Nucleus accumbens (tissue), 56 donors: ENCODE measurements at regions not wholly inside any gene's neighbourhood (a gene's known extent, or its start where the extent isn't known, plus 50 kb on each side); places are given as distances from the start of the nearest gene placed in this dataset.
A peak's percentile ranks its signal among the peaks of the same experiment; 100 is the strongest.

ENCODE experiments used
- DNase-seq, 56 donors: peaks; one replicate each; lab custom pipeline; 2025; lab: John Stamatoyannopoulos, UW

- peak in 4 of 56 donors; percentile 1 to 19 (median 6) for DNase-seq
Observed at GRCh38 chr11:26134481-26135355, 197.2 kb upstream of the ANO3 start.

- DNase-seq = no peak
Observed at GRCh38 chr11:26137651-26138050, 194.3 kb upstream of the ANO3 start.

GRCh38 chr11:26142891-26143290, 189.0 kb upstream of the ANO3 start:
- DNase-seq = no peak

DNA sequence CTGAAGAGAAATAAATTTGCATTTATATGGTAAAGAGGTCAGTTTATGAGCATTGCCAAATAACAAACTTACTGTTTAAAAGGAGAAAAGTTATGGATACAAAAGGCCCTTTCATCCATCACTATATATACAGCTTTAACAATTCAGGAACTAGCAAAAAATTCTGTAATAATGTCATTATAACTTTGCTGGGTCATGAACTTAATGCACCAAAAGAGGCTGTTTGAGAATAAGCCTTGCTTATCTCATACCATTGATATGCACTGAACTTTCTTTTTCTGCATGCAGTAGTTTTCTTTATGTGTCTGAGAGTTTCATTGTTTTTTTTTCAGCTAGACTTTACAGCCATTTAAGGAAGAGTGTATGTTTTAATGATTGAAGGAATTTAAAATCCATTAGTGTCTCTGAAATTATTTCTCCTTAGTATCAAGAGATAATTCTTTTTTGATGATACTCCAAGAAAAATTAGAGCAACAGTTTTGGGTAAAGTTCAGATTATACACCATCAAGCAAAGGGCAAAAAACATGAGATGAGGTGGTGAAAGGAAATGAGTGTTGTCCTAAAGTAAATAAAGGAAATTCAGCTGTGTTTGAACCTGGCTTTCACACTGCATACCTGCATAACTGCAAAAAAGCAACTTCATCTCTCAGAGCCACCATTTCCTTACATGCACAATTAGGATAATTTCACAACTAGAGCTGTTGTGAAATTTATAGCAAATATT, 188.2 kb upstream of the ANO3 start:
- no peak for DNase-seq

GRCh38 chr11:26144291-26144690, 187.6 kb upstream of the ANO3 start:
- no peak for DNase-seq

GRCh38 chr11:26144911-26145310, 187.0 kb upstream of the ANO3 start:
- DNase-seq = no peak

DNA sequence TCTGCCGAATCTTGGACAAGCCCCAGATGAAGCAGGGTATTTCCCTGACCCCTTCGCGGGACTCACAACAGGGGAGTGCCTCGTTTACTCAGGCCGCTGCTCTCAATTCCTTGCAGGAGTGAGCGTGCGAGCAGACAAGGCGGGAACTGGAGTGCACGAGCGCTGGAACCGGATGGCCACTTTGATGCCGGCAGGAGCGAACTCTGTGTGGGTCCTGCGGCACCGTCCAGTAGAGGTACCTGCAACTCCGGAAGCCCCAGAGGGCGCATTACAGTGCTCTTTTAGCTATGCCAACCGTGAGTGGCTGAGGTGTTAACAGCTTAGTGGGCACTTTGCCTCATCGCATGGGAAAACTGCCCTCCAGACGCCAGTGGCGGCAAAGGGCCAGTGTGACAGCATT, 182.3 kb upstream of the ANO3 start:
- DNase-seq = no peak

- DNase-seq = no peak
Observed at GRCh38 chr11:26150031-26150430, 181.9 kb upstream of the ANO3 start.

DNA sequence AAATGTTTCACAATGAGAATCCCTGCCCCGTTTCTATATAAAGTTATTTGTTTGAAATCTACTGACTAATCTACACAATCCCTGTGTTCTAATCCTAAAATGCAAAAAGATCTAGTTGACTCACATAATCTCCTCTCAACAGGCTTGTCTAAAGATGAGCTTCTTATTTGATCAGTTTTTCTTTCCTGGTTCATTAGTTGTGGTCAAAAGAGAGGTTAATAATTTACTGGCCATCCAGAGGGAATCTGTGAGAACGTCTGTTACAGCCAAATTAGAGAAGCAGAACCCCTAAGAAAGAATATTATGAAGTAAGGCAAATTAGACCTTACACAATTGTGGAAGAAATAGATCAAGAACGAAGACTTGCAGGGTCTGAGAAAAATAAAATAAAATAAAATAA, 173.7 kb upstream of the ANO3 start:
- no peak for DNase-seq

DNA sequence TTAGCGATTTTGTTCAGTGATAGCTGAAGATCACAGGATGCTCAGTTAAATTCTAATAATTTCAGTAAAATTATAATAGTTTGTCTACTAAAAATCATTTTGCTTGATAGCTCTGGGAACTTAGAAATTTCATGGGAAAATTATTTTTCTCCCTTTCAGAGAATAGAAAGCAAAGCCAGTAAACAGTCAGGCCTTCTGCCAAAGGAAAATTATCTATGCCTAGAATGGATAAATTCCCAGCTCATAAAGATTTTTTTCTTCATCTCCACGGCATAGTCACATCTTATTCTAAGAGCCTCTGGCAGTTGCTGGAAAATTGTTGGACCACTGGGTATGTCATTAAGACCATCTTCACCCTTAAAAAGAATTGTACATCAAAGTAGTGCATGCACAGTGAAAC, 169.6 kb upstream of the ANO3 start:
- DNase-seq = no peak

DNA sequence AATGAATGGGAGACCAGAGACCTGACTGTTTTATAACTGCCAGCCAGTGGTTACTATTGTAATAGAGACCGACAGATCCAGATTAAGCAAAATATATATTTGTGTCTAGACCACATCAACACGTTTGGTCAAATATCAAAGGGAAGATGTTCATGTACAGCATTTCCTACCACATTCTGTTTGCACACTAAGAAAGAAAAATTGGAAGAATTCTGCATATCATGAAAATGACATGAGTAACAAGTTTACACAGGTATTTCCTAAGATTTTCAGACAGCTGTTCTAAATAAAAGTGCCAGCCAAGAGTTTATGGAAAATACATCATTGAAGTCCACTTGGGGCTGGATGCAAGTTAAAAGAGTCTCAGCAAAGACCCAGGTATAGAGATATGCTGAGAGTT, 145.5 kb upstream of the ANO3 start:
- DNase-seq = no peak

- no peak for DNase-seq
Observed at GRCh38 chr11:26187639-26188038, 144.3 kb upstream of the ANO3 start.

- no peak for DNase-seq
Observed at GRCh38 chr11:26188554-26188953, 143.4 kb upstream of the ANO3 start.

- no peak for DNase-seq
Observed at GRCh38 chr11:26191193-26191592, 140.7 kb upstream of the ANO3 start.

DNA sequence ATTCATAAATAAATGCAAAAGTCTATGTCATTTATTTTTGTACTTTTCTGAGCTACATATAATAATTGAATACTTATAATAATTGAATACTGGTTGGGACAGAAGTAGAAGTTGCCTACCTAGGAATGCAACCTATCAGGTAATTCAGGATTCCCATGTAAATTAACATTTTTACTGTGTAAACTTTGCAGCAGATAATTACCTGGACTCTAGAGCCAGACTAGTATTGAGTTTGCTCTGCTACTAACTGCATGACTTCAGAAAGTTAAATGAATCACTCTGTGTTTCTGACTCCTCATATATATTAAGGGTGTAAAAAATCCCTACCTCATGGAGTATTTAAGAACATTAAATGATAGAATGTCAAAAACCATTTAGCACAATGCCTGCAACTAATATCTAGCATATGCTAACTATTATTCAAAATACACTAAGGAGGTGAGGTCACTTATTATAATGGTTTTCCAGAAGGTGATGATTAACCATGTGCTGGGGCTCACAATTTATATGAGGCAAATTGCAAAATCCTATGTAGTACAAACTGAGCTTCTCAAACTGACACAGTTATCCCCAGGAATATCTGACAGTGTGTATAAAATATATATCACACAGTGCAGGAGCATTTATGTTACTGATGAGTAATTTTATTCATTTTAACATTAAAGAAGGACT, 138.1 kb upstream of the ANO3 start:
- no peak for DNase-seq

- no peak for DNase-seq
Observed at GRCh38 chr11:26194881-26195280, 137.0 kb upstream of the ANO3 start.

DNA sequence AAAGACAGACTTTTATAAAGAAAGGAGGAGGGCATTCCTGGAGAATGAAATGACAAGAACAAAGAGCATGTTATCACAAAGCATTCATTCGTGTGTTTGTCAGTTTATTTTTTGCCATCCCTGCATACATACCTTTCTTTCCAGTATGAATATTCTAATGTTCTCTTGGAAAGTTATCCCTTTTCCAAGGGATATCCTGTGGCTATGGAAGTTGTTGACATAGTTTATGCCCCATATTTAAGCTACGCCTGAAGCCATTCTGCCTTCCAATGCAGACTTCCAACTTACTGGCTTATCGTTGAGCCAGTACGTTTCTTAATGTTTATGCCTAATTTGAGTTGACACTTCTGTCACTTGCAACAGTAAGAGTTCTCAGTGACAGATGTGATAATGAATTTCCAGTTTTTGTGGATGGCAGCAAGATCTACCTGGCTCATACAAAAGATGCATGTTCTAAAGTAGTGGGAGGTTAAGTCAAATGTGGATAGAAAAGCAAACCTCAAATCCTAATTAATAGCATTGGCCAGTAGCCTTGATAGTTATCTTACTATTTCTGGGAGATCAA, 133.3 kb upstream of the ANO3 start:
- DNase-seq = no peak

DNA sequence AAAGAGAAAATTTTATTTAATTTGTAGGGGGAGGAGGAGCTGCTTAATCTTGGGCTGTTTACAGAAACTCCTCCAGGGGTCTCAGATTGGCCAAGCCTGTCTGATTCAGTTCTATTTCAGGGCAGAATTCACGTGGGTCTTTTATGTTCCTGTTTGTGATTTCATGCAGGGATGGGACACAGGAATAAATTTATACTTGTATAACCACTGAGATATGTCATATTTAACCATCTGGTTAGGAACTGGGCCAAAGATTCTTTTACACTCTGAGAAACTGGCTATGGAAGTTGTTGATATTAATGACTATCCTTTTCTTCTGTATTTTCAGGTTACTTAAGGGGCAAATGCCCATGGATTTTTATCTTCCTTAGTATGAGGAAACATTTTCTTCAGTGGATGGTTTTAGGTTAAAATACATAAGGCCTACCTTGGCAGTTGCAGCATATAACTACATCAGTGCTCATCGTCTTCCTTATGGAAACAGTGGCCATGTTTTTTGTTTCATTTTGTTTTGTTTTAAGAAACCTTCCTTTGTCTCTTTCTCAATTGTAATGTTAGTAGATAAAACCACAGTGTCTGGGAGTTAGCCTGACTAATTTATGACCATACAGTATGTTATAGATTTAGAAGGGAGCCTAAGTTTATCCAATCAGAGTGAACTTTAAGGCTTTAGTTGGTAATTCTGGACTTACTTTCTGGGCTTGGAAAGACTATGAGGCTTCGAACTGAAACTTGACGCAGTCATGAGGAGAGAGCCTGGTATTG, 132.4 kb upstream of the ANO3 start:
- DNase-seq = no peak

DNA sequence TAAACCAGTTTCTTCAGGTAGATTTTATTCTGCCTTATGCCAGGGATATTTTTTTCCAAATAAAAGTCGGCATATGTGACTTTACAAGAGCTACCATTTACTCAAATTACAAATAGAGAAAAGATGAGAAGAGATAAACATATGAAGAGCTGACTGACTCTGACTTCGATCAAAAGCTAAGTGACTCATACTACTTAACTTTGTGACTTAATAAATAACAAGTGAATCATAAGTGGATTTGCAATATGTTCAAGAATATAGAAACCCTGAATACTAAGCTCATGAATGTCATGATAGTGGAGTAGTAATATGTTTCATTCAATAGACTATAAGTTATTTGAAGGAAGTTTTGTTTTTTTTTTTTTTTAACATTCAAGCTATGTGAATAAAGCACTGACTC, 130.5 kb upstream of the ANO3 start:
- DNase-seq = no peak

- DNase-seq = no peak
Observed at GRCh38 chr11:26202754-26203153, 129.2 kb upstream of the ANO3 start.
